ENCODE measurements at regions not wholly inside any gene's neighbourhood (a gene's known extent, or its start where the extent isn't known, plus 50 kb on each side); places are given as distances from the start of the nearest gene placed in this dataset.

DNA sequence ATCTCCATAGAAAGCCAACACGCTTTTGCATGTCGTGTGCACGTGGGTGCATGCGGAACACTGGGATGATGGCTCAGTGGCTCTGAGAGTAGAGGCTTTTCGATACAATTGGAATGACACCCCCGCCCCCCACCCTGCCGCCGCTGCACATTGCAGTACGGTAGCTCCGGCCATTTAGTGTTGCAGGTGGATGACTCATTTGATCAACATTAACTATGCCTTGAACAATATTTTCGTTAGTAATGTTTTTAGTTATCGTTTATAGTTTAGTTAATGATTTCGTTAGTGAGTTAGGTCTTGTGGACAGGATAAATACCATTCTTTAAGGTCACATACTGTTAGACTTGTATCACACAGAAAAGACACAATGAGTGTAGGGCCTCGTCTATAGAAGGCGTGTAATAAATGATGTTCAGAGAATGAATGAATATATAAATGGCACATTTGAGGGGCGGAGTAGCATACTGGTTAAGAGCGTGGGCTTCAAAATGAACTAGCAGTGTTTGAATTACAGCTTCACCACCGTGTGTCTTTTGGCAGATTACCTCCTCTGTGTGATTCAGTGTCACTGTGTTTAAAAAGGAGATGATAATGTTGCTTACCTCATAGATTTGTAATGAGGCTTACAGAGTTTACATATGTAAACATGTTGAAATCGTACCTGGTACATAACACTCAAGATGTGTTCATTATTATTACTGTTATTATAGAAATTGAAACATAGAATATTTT, 67.2 kb upstream of the TENM3 start:
- H3K9me3 ChIP-seq (ENCODE audit: low read length): no peaks in the 10 kb centered on the region
- no peak overlapping the region for H2AFZ ChIP-seq (ENCODE audit: low read depth, low read length)
- H3K27me3 ChIP-seq (ENCODE audit: insufficient read depth, low read length): no peaks in the 10 kb centered on the region
- H3K4me3 ChIP-seq (ENCODE audit: low read length): no peak overlapping the region
- no peaks in the 10 kb centered on the region for H3K36me3 ChIP-seq (ENCODE audit: insufficient read depth, low read length)
- H3K4me1 ChIP-seq (ENCODE audit: insufficient read depth, low read length): peaks cover 27% of the 10 kb centered on the region

DNA sequence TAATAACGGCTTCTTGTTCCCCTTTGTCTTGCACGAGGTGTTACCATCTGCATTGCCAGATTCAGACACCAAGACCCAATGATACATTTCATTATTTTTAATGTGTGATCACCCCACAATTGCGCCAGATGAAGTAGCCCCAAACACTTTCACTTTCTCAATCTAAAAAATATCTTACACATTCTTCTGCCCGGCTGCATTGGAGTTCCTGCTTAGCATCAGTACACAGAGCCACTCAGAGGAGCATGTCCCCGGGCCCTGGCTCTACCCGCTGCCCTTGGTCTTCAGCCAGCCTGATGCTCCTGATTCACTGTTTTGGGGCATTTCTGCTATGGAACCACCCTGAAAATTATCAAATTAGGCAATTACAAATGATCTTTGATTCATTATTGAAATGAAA, 66.0 kb upstream of the TENM3 start:
- H3K9me3 ChIP-seq (ENCODE audit: low read length): no peaks in the 10 kb centered on the region
- no peak overlapping the region for H3K4me3 ChIP-seq (ENCODE audit: low read length)
- no peaks in the 10 kb centered on the region for H3K27me3 ChIP-seq (ENCODE audit: insufficient read depth, low read length)
- no peak overlapping the region for H2AFZ ChIP-seq (ENCODE audit: low read depth, low read length)
- H3K36me3 ChIP-seq (ENCODE audit: insufficient read depth, low read length): no peaks in the 10 kb centered on the region
- peaks cover 33% of the 10 kb centered on the region for H3K4me1 ChIP-seq (ENCODE audit: insufficient read depth, low read length)

DNA sequence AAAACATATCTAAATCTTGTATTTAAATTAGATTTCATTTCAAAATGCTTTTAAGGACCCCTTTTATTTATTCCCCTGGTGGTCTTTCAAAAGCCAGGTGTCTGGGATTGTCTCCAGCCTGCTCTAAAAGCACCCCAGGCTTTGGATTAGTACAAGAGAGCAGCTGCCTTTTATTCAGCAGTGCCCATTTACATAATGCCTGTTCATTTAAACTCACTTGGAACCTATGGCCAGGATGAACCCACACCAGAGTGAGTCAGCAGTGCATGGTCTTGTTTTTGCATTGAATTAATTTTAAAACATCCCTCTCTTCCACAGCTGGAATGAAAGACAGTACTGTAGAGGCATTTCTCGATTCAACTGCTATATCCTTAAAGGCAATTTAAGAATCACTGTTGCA, 64.1 kb upstream of the TENM3 start:
- no peaks in the 10 kb centered on the region for H3K9me3 ChIP-seq (ENCODE audit: low read length)
- H2AFZ ChIP-seq (ENCODE audit: low read depth, low read length): no peak overlapping the region
- H3K4me3 ChIP-seq (ENCODE audit: low read length): no peak overlapping the region
- no peaks in the 10 kb centered on the region for H3K27me3 ChIP-seq (ENCODE audit: insufficient read depth, low read length)
- no peaks in the 10 kb centered on the region for H3K36me3 ChIP-seq (ENCODE audit: insufficient read depth, low read length)
- peaks cover 33% of the 10 kb centered on the region for H3K4me1 ChIP-seq (ENCODE audit: insufficient read depth, low read length)

DNA sequence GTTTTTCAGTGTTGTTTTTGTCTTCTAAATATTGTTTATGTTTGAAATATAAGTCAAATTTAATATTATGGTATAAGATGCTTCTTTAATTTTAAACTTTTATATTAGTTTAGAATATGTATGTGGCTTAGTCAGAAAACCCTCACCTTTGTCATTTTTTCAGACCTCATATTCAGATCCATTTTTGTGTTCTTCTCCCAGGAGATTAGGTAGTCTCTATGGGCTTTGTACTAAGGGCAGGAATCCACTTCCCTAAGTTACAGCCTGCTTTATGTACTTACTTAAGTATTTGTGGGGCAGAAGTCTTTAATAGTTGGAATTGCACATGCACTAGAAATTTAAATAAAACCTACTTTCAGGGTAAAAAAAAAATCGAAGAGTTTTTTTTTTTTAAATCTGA, 63.5 kb upstream of the TENM3 start:
- H3K4me3 ChIP-seq (ENCODE audit: low read length): no peak overlapping the region
- no peaks in the 10 kb centered on the region for H3K36me3 ChIP-seq (ENCODE audit: insufficient read depth, low read length)
- H3K9me3 ChIP-seq (ENCODE audit: low read length): no peaks in the 10 kb centered on the region
- no peak overlapping the region for H2AFZ ChIP-seq (ENCODE audit: low read depth, low read length)
- no peaks in the 10 kb centered on the region for H3K27me3 ChIP-seq (ENCODE audit: insufficient read depth, low read length)
- peaks cover 33% of the 10 kb centered on the region for H3K4me1 ChIP-seq (ENCODE audit: insufficient read depth, low read length)

DNA sequence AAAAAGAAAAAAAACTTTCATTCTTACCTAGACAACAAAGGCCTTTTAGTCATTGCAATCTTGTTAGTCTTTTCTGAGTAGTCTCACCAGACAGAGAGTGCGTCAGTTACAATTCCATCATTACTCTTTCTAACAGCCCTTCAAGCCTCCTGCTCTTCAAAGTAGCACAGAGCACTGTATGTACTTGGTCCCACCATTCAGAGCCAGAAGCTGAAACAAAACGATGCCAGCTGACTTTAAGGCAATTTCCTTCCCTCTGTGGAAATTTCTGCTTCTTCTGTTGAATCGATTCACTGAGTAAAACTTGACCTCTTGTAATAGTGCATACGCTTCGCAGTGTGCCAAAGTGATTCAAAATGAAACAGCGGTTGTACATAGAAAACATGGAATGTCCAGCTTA, 57.7 kb upstream of the TENM3 start:
- no peaks in the 10 kb centered on the region for H3K36me3 ChIP-seq (ENCODE audit: insufficient read depth, low read length)
- no peak overlapping the region for H2AFZ ChIP-seq (ENCODE audit: low read depth, low read length)
- H3K4me3 ChIP-seq (ENCODE audit: low read length): no peak overlapping the region
- H3K9me3 ChIP-seq (ENCODE audit: low read length): no peaks in the 10 kb centered on the region
- H3K4me1 ChIP-seq (ENCODE audit: insufficient read depth, low read length): peaks cover 16% of the 10 kb centered on the region
- no peaks in the 10 kb centered on the region for H3K27me3 ChIP-seq (ENCODE audit: insufficient read depth, low read length)

DNA sequence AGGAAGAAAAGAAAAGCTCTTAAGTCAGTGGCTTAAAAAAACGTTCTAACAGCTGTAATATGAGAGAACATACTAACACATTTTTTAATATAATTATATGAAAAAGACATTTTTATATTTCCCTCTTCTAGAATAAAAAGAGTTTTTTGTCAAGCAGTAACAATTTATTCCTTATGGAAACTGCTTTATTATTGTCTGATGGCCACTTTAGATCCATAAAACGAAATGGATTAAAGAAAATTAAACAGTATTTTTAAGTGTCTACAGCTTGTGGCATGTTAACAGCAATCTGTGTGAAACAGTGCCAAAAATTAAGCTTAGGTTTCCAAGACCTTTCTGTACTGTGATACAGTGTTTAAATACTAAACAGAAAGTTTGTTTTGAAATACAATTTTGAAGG, 55.5 kb upstream of the TENM3 start:
- Histone ChIP-seq H3K36me3 (ENCODE audit: insufficient read depth, low read length) (no peaks in the 10 kb centered on the region), H3K27me3 (ENCODE audit: insufficient read depth, low read length) (no peaks in the 10 kb centered on the region), H3K4me1 (ENCODE audit: insufficient read depth, low read length) (peaks cover 13% of the 10 kb centered on the region), H3K9me3 (ENCODE audit: low read length) (no peaks in the 10 kb centered on the region), H2AFZ (ENCODE audit: low read depth, low read length) (no peak overlapping the region), H3K4me3 (ENCODE audit: low read length) (no peak overlapping the region)

DNA sequence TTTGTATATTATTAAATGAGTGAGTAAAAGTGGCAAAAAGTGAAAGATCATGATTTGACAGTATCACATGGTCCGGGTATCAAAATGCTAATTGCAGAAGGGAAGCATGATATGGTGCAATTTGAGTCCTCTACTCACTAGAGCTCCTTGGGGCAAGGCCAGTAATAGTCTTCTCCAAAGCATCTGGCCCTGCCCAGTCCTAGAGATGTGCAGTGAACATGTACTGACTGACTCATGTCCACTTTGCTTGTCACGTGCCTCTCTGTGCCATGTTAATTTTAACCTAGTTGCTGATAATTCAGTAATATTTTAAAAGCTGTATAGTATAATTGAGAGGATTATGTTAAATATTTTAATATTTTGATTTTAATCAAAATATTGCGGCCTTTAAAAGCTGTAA, 54.6 kb upstream of the TENM3 start:
- H3K27me3 ChIP-seq (ENCODE audit: insufficient read depth, low read length): no peaks in the 10 kb centered on the region
- H2AFZ ChIP-seq (ENCODE audit: low read depth, low read length): no peak overlapping the region
- no peaks in the 10 kb centered on the region for H3K9me3 ChIP-seq (ENCODE audit: low read length)
- H3K4me1 ChIP-seq (ENCODE audit: insufficient read depth, low read length): peaks cover 21% of the 10 kb centered on the region
- H3K4me3 ChIP-seq (ENCODE audit: low read length): no peak overlapping the region
- H3K36me3 ChIP-seq (ENCODE audit: insufficient read depth, low read length): no peaks in the 10 kb centered on the region

DNA sequence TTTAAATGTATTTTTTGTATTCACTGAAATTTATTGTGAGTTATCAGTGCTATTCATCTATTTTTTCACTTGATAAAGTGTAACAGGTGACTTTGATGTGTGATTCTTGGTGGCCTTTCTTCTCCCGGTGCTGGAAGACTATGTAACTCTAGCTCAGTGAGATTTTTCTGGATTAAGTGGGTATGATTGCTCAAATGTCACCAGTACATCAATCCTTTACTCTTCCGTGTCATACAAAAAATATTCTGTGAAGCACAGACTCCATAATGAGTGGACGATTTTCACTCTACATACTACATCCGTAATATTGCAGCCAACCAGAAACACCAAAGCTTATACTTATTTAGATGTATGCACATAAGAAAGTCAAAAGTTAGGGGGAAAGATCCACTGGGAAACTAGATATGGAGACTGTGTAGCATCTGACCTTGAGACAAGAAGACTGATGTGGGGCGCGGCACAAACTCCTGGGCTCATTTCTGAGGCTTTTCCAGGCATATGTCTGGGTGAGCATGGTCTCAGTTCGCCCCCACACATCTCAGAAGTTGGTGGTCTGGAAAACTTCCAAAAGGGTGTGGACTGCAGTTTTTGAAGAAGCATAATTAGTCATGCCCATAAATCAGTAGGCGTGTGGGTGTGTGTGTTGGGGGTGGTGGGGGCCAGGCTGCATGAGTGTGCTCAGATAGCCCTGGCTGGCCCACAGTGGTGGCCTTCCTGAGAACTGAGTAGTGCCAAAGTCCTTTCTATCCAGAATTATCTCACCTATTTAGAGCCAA, 53.9 kb upstream of the TENM3 start:
- Histone ChIP-seq H3K4me3 (ENCODE audit: low read length) (no peak overlapping the region), H3K9me3 (ENCODE audit: low read length) (no peaks in the 10 kb centered on the region), H3K36me3 (ENCODE audit: insufficient read depth, low read length) (no peaks in the 10 kb centered on the region), H2AFZ (ENCODE audit: low read depth, low read length) (no peak overlapping the region), H3K4me1 (ENCODE audit: insufficient read depth, low read length) (peaks cover 21% of the 10 kb centered on the region), H3K27me3 (ENCODE audit: insufficient read depth, low read length) (no peaks in the 10 kb centered on the region)

DNA sequence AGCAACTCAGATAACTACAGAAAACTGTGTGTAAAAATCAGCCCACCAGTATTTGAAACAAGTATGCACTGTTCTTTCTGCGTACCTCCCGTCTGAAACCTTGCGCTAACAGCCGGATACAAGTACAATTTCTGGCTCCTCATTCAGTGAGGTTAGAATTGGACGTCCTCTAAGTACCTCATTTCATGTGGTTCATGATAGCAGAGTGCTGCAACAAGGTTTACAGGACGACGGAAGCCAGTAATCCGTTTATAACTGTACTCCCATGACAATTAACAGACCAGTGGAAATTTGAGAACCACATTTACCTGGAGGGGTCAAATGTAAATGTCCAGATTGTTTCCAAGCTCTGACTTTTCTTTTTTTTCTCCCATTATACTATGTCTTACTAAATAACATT, 52.9 kb upstream of the TENM3 start:
- no peak overlapping the region for H2AFZ ChIP-seq (ENCODE audit: low read depth, low read length)
- no peaks in the 10 kb centered on the region for H3K9me3 ChIP-seq (ENCODE audit: low read length)
- H3K36me3 ChIP-seq (ENCODE audit: insufficient read depth, low read length): no peaks in the 10 kb centered on the region
- no peak overlapping the region for H3K4me3 ChIP-seq (ENCODE audit: low read length)
- H3K27me3 ChIP-seq (ENCODE audit: insufficient read depth, low read length): no peaks in the 10 kb centered on the region
- H3K4me1 ChIP-seq (ENCODE audit: insufficient read depth, low read length): peaks cover 17% of the 10 kb centered on the region

DNA sequence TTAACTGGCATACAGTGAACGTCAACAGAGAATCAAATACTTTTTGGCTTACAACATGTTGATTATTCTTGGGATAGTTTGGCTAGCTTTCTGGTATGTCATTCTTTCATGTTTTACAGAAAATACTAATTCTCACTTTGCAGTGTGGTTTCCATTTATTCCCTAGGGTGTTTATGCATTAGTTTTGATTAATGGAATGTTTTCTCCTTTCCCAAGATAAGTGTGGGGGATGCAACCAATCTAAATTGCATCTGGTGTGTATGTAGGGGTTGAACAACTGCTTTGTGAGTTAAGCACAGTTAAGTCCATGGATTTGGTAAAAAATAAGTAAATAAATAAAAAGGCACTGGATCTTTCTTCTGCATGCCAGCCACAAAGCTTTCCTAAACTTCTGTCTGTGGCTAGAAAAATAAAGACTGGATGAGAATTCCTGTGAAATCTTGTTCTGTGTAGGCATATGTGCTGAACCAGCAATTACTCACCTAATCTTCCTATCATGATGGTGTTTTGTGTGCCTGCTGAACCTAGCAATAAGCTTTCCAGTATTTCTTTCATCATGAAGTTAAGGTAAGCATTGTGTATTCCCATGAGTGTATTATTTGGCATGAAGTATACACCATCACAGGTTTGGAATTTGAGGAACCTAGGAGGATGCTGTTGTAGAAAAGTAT, 50.6 kb upstream of the TENM3 start:
- Histone ChIP-seq H3K4me1 (ENCODE audit: insufficient read depth, low read length) (peaks cover 13% of the 10 kb centered on the region), H3K9me3 (ENCODE audit: low read length) (peaks cover 3% of the 10 kb centered on the region), H3K4me3 (ENCODE audit: low read length) (no peak overlapping the region)

DNA sequence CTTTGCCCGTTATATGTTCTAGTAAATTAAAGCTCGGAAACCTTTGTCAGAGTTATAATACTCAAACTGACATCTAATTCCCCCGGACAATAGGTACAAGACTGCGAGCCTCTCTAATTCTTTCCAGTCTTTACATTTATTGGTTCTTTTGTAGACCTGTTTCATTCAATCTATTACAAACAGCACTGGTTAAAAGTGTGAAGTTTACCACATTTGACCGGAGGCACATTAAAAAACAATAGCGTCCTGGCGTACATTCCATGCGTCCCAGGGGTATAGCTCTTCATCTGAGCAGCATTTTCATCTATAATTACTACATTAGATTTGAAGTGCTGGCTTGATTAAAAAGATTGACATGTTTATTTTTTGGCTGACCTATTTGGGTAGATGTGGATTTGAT, 49.9 kb upstream of the TENM3 start:
- peaks cover 13% of the 10 kb centered on the region for H3K4me1 ChIP-seq (ENCODE audit: insufficient read depth, low read length)
- peaks cover 4% of the 10 kb centered on the region for H3K9me3 ChIP-seq (ENCODE audit: low read length)
- no peaks in the 10 kb centered on the region for H3K27me3 ChIP-seq (ENCODE audit: insufficient read depth, low read length)
- no peak overlapping the region for H3K4me3 ChIP-seq (ENCODE audit: low read length)
- no peaks in the 10 kb centered on the region for H3K36me3 ChIP-seq (ENCODE audit: insufficient read depth, low read length)
- H2AFZ ChIP-seq (ENCODE audit: low read depth, low read length): no peak overlapping the region

More for the DNA sequence above, 50.6 kb upstream of the TENM3 start:
- Histone ChIP-seq H3K36me3 (ENCODE audit: insufficient read depth, low read length) (no peaks in the 10 kb centered on the region), H3K27me3 (ENCODE audit: insufficient read depth, low read length) (no peaks in the 10 kb centered on the region), H2AFZ (ENCODE audit: low read depth, low read length) (no peak overlapping the region)

Measured in neuron (in vitro differentiated cells).